Neutrophil (primary cell): ENCODE measurements at regions not wholly inside any gene's neighbourhood (a gene's known extent, or its start where the extent isn't known, plus 50 kb on each side); places are given as distances from the start of the nearest gene placed in this dataset.

Source experiments
- H3K27ac ChIP-seq: fragments of 200-600 bp; sonication (generic); 2 replicates; pipeline ENCODE4 v1.5.1; 2016; ENCODE audit warnings: mild to moderate bottlenecking, moderate library complexity
- H3K27me3 ChIP-seq: fragments of 200-600 bp; sonication (generic); 2 replicates; pipeline ENCODE4 v1.6.0; 2016; ENCODE audit warnings: mild to moderate bottlenecking
- H3K36me3 ChIP-seq: fragments of 200-600 bp; sonication (generic); 2 replicates; pipeline ENCODE4 v1.5.1; 2017
- H3K4me1 ChIP-seq, 2 experiments: fragments of 200-600 bp in 1 of 2; sonication (generic) in 1 of 2; 1 replicate in 1 of 2; 2 replicates in 1 of 2; pipeline versions ENCODE4 v1.5.1 to v1.6.1; 2013 to 2016; ENCODE audit warnings: low read depth in 1 of 2, low read length in 1 of 2, mild to moderate bottlenecking in 1 of 2, moderate library complexity in 1 of 2; ENCODE audit not compliant: control insufficient read depth in 1 of 2, insufficient read depth in 1 of 2
- H3K4me3 ChIP-seq, 2 experiments: fragments of 200-600 bp in 1 of 2; sonication (generic) in 1 of 2; 1 replicate in 1 of 2; 2 replicates in 1 of 2; pipeline ENCODE4 v1.5.1; 2013 to 2016; ENCODE audit warnings: low read depth in 1 of 2, low read length in 1 of 2, mild to moderate bottlenecking in 1 of 2, moderate library complexity in 1 of 2
- H3K9me3 ChIP-seq: fragments of 200-600 bp; sonication (generic); 2 replicates; pipeline ENCODE4 v1.5.1; 2016
- CTCF ChIP-seq: fragments of 200-600 bp; sonication (generic); IDR thresholded peaks from 2 replicates; pipeline ENCODE4 v1.5.1; 2016; ENCODE audit warnings: antibody characterized with exemption

- no peak for TF ChIP-seq CTCF
- Histone ChIP-seq H3K27me3 (peaks cover 7% of the 10 kb centered on the region), H3K27ac (no peak overlapping the region), H3K4me1 (no peaks in the 10 kb centered on the region), H3K4me3 (no peak overlapping the region), H3K9me3 (no peaks in the 10 kb centered on the region), H3K36me3 (no peaks in the 10 kb centered on the region)
Measured at GRCh38 chr4:151928112-151928511, 167.3 kb upstream of the GATB start.

GRCh38 chr4:151922811-151923210 is 162.0 kb upstream of the GATB start:
- no peaks in the 10 kb centered on the region for H3K4me1 ChIP-seq
- H3K36me3 ChIP-seq = no peaks in the 10 kb centered on the region
- no peaks in the 10 kb centered on the region for H3K9me3 ChIP-seq
- no peaks in the 10 kb centered on the region for H3K27me3 ChIP-seq
- H3K27ac ChIP-seq = no peak overlapping the region
- no peak overlapping the region for H3K4me3 ChIP-seq
- no peak for TF ChIP-seq CTCF

- Histone ChIP-seq H3K4me1 (no peaks in the 10 kb centered on the region), H3K27me3 (no peaks in the 10 kb centered on the region), H3K9me3 (no peaks in the 10 kb centered on the region), H3K4me3 (no peak overlapping the region), H3K27ac (no peak overlapping the region), H3K36me3 (no peaks in the 10 kb centered on the region)
- TF ChIP-seq CTCF = no peak
Measured at GRCh38 chr4:151922306-151922705, 161.5 kb upstream of the GATB start.

- Histone ChIP-seq H3K27ac (no peak overlapping the region), H3K27me3 (no peaks in the 10 kb centered on the region), H3K9me3 (no peaks in the 10 kb centered on the region), H3K4me1 (no peaks in the 10 kb centered on the region), H3K4me3 (no peak overlapping the region), H3K36me3 (no peaks in the 10 kb centered on the region)
- TF ChIP-seq CTCF = no peak
Measured at GRCh38 chr4:151921811-151922210, 161.0 kb upstream of the GATB start.

GRCh38 chr4:151921386-151921785 is 160.6 kb upstream of the GATB start:
- H3K27ac ChIP-seq = no peak overlapping the region
- no peak overlapping the region for H3K4me3 ChIP-seq
- H3K36me3 ChIP-seq = no peaks in the 10 kb centered on the region
- H3K27me3 ChIP-seq = no peaks in the 10 kb centered on the region
- no peaks in the 10 kb centered on the region for H3K9me3 ChIP-seq
- no peak for TF ChIP-seq CTCF
- H3K4me1 ChIP-seq = no peaks in the 10 kb centered on the region

GRCh38 chr4:151917145-151917734 is 156.4 kb upstream of the GATB start:
- H3K27ac ChIP-seq = no peak overlapping the region
- no peaks in the 10 kb centered on the region for H3K27me3 ChIP-seq
- H3K4me1 ChIP-seq = no peaks in the 10 kb centered on the region
- H3K36me3 ChIP-seq = no peaks in the 10 kb centered on the region
- no peaks in the 10 kb centered on the region for H3K9me3 ChIP-seq
- no peak overlapping the region for H3K4me3 ChIP-seq
- no peak for TF ChIP-seq CTCF
